SU-DHL-6 (cell line): ENCODE measurements at regions not wholly inside any gene's neighbourhood (a gene's known extent, or its start where the extent isn't known, plus 50 kb on each side); places are given as distances from the start of the nearest gene placed in this dataset.

Source experiments
- H2AFZ ChIP-seq: fragments of 200-600 bp; sonication (generic); 2 replicates; pipeline ENCODE4 v1.6.1; 2014; ENCODE audit warnings: low read depth, mild to moderate bottlenecking, moderate library complexity, mixed read lengths, antibody characterized with exemption, low read length; ENCODE audit not compliant: severe bottlenecking
- H3F3A ChIP-seq: fragments of 200-600 bp; shearing (Covaris generic); 2 replicates; pipeline ENCODE4 v1.6.0; 2016; ENCODE audit warnings: antibody characterized with exemption, mild to moderate bottlenecking; ENCODE audit not compliant: insufficient read depth
- H3K27ac ChIP-seq: fragments of 200-600 bp; sonication (generic); 2 replicates; pipeline ENCODE4 v1.5.1; 2016; ENCODE audit warnings: low read depth, mild to moderate bottlenecking, low read length, moderate library complexity, mixed read lengths
- H3K27me3 ChIP-seq: fragments of 200-600 bp; sonication (generic), shearing (Covaris generic); 2 replicates; pipeline ENCODE4 v1.6.0; 2014; ENCODE audit warnings: mild to moderate bottlenecking, low read length
- H3K36me3 ChIP-seq: fragments of 200-600 bp; sonication (generic); 2 replicates; pipeline ENCODE4 v1.6.1; 2014; ENCODE audit warnings: mild to moderate bottlenecking, low read length, mixed read lengths
- H3K4me2 ChIP-seq: fragments of 300-600, 200-600 bp; shearing (Covaris generic), sonication (generic); 2 replicates; pipeline ENCODE4 v1.6.0; 2014; ENCODE audit warnings: low read length, low read depth, mild to moderate bottlenecking; ENCODE audit not compliant: poor library complexity, severe bottlenecking
- H3K4me3 ChIP-seq: fragments of 200-600 bp; sonication (generic); 2 replicates; pipeline ENCODE4 v1.5.1; 2014; ENCODE audit warnings: antibody characterized with exemption, low read length, mild to moderate bottlenecking, mixed read lengths; ENCODE audit not compliant: insufficient read depth, poor library complexity, severe bottlenecking
- H3K79me2 ChIP-seq: fragments of 200-600 bp; sonication (generic); 2 replicates; pipeline ENCODE4 v1.6.1; 2014; ENCODE audit warnings: mild to moderate bottlenecking, low read length, moderate library complexity; ENCODE audit not compliant: insufficient read depth
- H3K9ac ChIP-seq: fragments of 200-600 bp; sonication (generic); 2 replicates; pipeline ENCODE4 v1.7.0; 2014; ENCODE audit warnings: mild to moderate bottlenecking, low read length
- H3K9me2 ChIP-seq: fragments of 200-600 bp; sonication (generic); replicated peaks from 2 replicates; pipeline ENCODE4 v1.6.1; 2014; ENCODE audit warnings: low read length; ENCODE audit not compliant: insufficient read depth
- H3K9me3 ChIP-seq: fragments of 200-600 bp; sonication (generic); 2 replicates; pipeline ENCODE4 v1.6.1; 2014; ENCODE audit warnings: low read length, mixed read lengths; ENCODE audit not compliant: insufficient read depth
- H4K20me1 ChIP-seq: fragments of 200-600 bp; sonication (generic); 2 replicates; pipeline ENCODE4 v1.6.1; 2014; ENCODE audit warnings: low read depth, mild to moderate bottlenecking, antibody characterized with exemption, low read length, moderate library complexity, mixed read lengths
- CTCF ChIP-seq: fragments of 200-600 bp; sonication (generic); IDR thresholded peaks from one replicate; pipeline ENCODE4 v1.5.1; 2017; ENCODE audit warnings: antibody characterized with exemption, mild to moderate bottlenecking, low read length, moderate library complexity; ENCODE audit not compliant: insufficient read depth, poor library complexity, severe bottlenecking
- EZH2phosphoT487 ChIP-seq: fragments of 200-600 bp; sonication (generic), shearing (Covaris generic); conservative IDR thresholded peaks from 2 replicates; pipeline ENCODE4 v1.6.1; 2018; ENCODE audit warnings: mild to moderate bottlenecking, antibody characterized with exemption, low read length, moderate library complexity, mixed read lengths

- no peak for TF ChIP-seq CTCF
- no peak for TF ChIP-seq EZH2phosphoT487
- no peak overlapping the region for H3K27ac ChIP-seq
- H3K36me3 ChIP-seq = no peaks in the 10 kb centered on the region
- H3F3A ChIP-seq = no peaks in the 10 kb centered on the region
- H3K9me2 ChIP-seq = no peaks in the 10 kb centered on the region
- H3K27me3 ChIP-seq = no peaks in the 10 kb centered on the region
- H3K79me2 ChIP-seq = no peaks in the 10 kb centered on the region
- H2AFZ ChIP-seq = no peak overlapping the region
- H3K9me3 ChIP-seq = no peaks in the 10 kb centered on the region
- H3K4me2 ChIP-seq = no peak overlapping the region
- no peaks in the 10 kb centered on the region for H4K20me1 ChIP-seq
- H3K9ac ChIP-seq = no peak overlapping the region
- H3K4me3 ChIP-seq = no peak overlapping the region
Measured at GRCh38 chr1:25163986-25164385, 68.3 kb downstream of the SYF2 start.

- Histone ChIP-seq H3K4me2 (no peak overlapping the region), H3F3A (no peaks in the 10 kb centered on the region), H3K9ac (no peak overlapping the region), H3K9me2 (no peaks in the 10 kb centered on the region), H3K36me3 (no peaks in the 10 kb centered on the region), H3K9me3 (no peaks in the 10 kb centered on the region), H3K4me3 (no peak overlapping the region), H3K27ac (no peak overlapping the region), H3K79me2 (no peaks in the 10 kb centered on the region), H2AFZ (no peak overlapping the region), H3K27me3 (no peaks in the 10 kb centered on the region), H4K20me1 (no peaks in the 10 kb centered on the region)
- no peak for TF ChIP-seq EZH2phosphoT487
- TF ChIP-seq CTCF = no peak
Measured at GRCh38 chr1:25161981-25162380, 70.3 kb downstream of the SYF2 start.

GRCh38 chr1:25157846-25158245, 74.5 kb downstream of the SYF2 start:
- Histone ChIP-seq H3K36me3 (no peaks in the 10 kb centered on the region), H4K20me1 (no peaks in the 10 kb centered on the region), H3K79me2 (no peaks in the 10 kb centered on the region), H3K9me3 (no peaks in the 10 kb centered on the region), H3K27ac (no peak overlapping the region), H2AFZ (no peak overlapping the region), H3K27me3 (no peaks in the 10 kb centered on the region), H3K9me2 (no peaks in the 10 kb centered on the region), H3K4me2 (no peak overlapping the region), H3K9ac (no peak overlapping the region), H3F3A (no peaks in the 10 kb centered on the region), H3K4me3 (no peak overlapping the region)
- no peak for TF ChIP-seq CTCF
- no peak for TF ChIP-seq EZH2phosphoT487
